ENCODE measurements at regions not wholly inside any gene's neighbourhood (a gene's known extent, or its start where the extent isn't known, plus 50 kb on each side); places are given as distances from the start of the nearest gene placed in this dataset.

DNA sequence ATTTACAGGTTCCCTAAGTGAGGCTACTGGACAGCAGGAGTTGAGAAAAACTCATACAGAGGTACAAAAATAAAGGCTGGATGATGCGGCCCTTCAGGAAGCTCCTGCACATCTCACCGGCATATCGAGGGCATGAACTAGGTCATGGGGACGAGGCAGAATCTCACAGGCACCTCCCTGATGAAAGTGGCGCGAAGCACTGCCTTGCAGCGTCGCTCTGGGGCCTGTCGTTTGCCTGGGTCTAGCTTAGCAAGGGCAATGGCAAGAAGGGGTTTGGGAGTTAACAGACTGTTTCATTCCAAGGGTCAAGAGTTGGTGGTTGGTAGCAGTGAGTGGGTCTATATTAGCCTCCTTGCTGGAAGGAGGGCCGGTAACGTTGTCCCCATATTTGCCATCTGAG lies 103.5 kb upstream of the IRF2BP2 start:
- FAIRE-seq (no peak), DNase-seq (ENCODE audit: insufficient read length) (no peak)
- TF ChIP-seq POLR2A (IDR thresholded peaks at IDR 0.05; ENCODE audit: low read depth, low read length) (no peak), TAF1 (IDR thresholded peaks at IDR 0.05; ENCODE audit: borderline replicate concordance, low read depth, low read length) (no peak), POLR2AphosphoS5 (IDR thresholded peaks at IDR 0.05; ENCODE audit: low read depth, low read length) (no peak)

DNA sequence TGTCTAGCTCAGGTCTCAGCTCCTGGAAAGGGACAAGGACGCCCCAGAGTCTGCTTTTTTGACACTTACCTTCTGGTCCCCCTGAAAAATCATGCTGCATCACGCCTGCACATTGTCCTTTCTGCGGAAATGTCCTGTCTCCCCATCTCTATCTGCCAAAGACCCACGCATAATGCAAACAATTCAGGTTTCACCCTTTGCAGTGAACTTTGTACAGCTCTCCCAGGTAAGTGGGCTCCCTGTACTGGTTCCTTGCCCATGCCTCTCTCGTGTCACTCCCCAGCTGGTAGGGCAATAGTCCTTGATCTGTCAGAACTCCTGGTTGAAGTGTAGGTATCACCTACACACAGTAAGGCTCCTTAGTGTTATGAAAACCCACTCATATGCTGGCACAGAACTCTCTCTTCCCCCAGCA lies 102.9 kb upstream of the IRF2BP2 start:
- no peak for DNase-seq (ENCODE audit: insufficient read length)
- no peak for FAIRE-seq
- TF ChIP-seq POLR2A (IDR thresholded peaks at IDR 0.05; ENCODE audit: low read depth, low read length): no peak
- no peak for TF ChIP-seq TAF1 (IDR thresholded peaks at IDR 0.05; ENCODE audit: borderline replicate concordance, low read depth, low read length)
- no peak for TF ChIP-seq POLR2AphosphoS5 (IDR thresholded peaks at IDR 0.05; ENCODE audit: low read depth, low read length)

DNA sequence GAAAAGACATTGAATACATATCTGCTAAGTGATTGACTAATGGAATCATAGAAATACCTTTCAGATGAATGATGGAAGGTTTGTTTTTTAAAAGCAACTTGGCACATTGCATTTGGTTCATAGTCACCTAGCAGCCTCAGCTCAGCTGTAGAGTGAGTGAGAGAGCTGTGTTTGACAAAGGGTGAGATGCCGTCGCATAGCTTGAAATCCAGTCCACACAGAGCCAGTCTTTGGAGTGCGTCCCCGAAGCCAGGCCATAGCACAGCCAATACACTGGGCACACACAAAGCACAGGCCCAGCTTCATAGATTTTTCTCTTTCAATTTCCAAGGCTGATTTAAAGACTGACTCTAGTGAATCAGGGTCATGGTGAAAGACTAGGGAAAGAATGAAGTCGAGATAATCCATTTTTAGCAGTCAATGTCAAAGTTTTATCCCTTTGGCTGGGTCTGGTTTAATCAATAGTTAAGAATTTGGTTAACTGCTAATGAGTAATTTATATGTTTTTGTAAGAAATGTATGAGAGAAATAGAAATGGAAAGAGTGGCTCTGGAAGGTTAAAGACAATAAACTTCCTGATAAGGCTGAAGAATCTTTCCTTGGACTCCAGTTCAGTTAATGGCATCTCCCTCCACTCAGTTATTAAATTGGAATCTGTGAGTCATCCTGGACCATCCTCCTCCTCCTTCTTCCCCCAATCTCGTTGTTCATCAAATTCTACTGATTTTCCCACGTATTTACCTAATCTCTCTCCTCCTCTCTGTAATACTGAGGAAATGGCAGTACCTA lies 101.2 kb upstream of the IRF2BP2 start:
- DNase-seq (ENCODE audit: insufficient read length) (no peak), FAIRE-seq (no peak)
- TF ChIP-seq POLR2A (IDR thresholded peaks at IDR 0.05; ENCODE audit: low read depth, low read length): no peak
- TF ChIP-seq POLR2AphosphoS5 (IDR thresholded peaks at IDR 0.05; ENCODE audit: low read depth, low read length): no peak
- TF ChIP-seq TAF1 (IDR thresholded peaks at IDR 0.05; ENCODE audit: borderline replicate concordance, low read depth, low read length): no peak

DNA sequence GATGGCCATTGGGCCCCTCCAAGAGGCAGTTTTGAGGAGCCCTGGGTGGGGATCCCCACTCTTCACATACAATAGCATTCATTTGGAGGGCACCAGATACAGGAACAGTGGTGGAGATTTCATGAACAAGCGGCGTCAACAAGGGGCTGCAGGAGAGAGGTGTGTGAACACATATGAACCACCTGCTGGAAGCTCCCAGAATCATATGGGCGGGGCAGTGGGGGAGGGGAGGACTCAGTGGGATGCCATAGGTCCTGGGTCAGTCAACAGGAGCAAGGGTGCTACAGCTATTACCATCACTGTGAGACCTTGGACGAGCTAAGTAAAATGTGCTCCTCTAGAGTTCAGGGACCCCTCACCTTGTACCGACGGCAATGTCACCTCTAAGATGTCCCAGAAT lies 100.4 kb upstream of the IRF2BP2 start:
- TF ChIP-seq TAF1 (IDR thresholded peaks at IDR 0.05; ENCODE audit: borderline replicate concordance, low read depth, low read length): no peak
- TF ChIP-seq POLR2AphosphoS5 (IDR thresholded peaks at IDR 0.05; ENCODE audit: low read depth, low read length): no peak
- TF ChIP-seq POLR2A (IDR thresholded peaks at IDR 0.05; ENCODE audit: low read depth, low read length): no peak
- no peak for FAIRE-seq
- no peak for DNase-seq (ENCODE audit: insufficient read length)

DNA sequence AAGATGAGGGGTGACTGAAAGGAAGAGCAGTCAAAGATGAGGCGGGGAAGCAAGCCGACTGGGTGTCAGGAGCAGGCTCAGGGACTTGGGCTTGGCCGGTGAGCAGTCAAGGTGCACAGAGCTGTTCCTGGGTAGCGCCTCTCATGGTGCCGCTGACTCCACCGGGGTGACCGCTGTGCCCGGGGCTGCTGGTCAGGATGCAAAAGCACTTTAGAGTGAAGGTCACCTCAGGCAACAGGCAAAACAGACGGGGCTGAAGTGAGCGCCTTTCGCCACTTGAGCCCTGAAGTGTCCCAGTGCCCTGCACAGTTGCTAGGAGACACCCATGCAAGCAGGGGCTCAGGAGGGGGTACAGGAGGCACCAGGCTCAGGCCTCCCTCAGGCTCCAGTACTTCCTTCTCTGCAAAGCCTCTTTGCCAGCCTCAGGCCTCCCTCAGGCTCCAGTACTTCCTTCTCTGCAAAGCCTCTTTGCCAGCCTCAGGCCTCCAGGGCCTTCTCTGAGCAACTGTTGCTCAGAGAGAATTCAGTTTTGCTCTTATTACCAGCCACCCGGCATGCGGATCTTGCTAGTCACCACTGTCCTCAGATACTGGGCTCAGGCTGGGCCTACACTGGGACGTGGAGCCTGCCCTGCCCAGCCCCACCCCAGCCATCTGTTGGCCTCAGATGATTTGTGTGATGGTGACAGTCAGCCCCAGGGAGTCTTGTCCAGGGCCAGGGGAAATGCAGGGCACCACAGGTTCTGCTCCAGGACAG lies 99.7 kb upstream of the IRF2BP2 start:
- FAIRE-seq (no peak), DNase-seq (ENCODE audit: insufficient read length) (no peak)
- no peak for TF ChIP-seq TAF1 (IDR thresholded peaks at IDR 0.05; ENCODE audit: borderline replicate concordance, low read depth, low read length)
- TF ChIP-seq POLR2AphosphoS5 (IDR thresholded peaks at IDR 0.05; ENCODE audit: low read depth, low read length): no peak
- TF ChIP-seq POLR2A (IDR thresholded peaks at IDR 0.05; ENCODE audit: low read depth, low read length): no peak

DNA sequence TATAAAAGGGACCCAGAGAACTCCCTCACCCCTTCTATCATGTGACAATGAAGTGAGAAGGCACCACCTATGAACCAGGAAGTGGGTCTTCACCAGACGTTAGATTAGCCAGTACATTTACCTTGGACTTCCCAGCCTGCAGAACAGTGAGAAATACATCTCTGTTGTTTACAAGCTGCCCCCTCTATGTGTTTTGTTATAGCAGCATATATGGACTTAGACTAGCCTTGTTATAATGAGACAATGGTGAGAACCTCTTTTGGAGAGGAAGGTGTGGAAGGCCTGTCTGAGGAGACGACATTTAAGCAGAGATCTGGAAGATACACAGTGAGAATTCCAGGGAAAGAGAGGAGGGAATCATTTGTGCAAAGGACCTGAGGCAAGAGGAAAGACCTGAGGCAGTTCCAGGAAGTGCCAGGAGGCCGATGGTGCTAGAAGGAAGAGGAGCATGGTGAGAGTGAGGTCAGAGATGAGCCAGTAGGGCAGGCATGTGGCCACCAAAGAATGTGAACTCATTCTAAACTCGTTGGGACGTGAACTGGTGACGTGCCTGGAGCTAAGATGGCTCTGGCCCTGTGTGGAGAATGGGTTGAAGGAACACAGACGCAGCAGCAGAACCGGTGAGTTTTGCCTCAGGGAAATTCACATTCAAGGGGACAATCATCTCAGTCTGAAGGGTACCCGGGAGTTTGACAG lies 98.9 kb upstream of the IRF2BP2 start:
- TF ChIP-seq TAF1 (IDR thresholded peaks at IDR 0.05; ENCODE audit: borderline replicate concordance, low read depth, low read length) (no peak), POLR2A (IDR thresholded peaks at IDR 0.05; ENCODE audit: low read depth, low read length) (no peak), POLR2AphosphoS5 (IDR thresholded peaks at IDR 0.05; ENCODE audit: low read depth, low read length) (no peak)

DNA sequence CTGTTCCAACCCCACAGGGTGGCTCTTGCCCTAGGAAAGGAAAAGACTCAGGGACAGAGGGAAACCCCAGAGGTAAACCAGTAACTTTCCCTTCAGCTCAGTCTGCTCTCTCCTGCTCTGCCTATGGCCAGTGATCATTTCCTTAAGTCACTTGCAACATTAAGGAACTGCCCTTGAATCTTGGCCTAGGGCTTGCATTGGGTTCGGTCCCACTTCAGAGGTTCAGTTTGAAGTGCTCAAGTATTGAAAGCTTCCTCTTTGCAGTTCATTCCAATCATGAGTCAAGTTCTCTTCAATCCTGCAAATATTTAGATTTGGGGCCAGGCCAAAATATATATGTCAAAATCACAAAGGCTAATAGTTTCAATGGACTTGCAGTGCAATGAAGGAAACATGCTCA lies 97.7 kb upstream of the IRF2BP2 start:
- TF ChIP-seq POLR2A (IDR thresholded peaks at IDR 0.05; ENCODE audit: low read depth, low read length): no peak
- no peak for TF ChIP-seq POLR2AphosphoS5 (IDR thresholded peaks at IDR 0.05; ENCODE audit: low read depth, low read length)
- no peak for TF ChIP-seq TAF1 (IDR thresholded peaks at IDR 0.05; ENCODE audit: borderline replicate concordance, low read depth, low read length)
- DNase-seq (ENCODE audit: insufficient read length) (no peak), FAIRE-seq (no peak)

More for the DNA sequence above, 98.9 kb upstream of the IRF2BP2 start:
- FAIRE-seq (no peak), DNase-seq (ENCODE audit: insufficient read length) (no peak)

DNA sequence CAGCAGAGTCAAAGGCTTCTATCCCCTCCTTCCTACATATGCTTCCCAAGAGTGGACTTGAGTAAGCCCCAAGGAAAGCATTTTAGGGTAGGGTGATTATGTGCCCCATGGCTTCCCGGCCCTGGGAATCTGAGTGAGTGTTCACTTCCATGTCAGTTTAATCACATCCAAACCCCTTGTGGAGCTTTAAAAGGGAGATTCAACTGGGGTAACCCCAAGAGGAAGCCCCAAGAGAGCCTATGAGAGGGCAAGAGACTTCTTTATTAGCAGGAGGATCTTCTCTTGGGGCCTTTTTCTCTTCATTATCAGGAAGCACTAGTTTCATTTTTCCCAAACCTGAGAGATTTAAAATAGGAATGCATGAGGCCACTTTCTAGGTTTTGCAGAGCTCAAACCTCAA lies 97.0 kb upstream of the IRF2BP2 start:
- FAIRE-seq (no peak), DNase-seq (ENCODE audit: insufficient read length) (no peak)
- TF ChIP-seq TAF1 (IDR thresholded peaks at IDR 0.05; ENCODE audit: borderline replicate concordance, low read depth, low read length) (no peak), POLR2A (IDR thresholded peaks at IDR 0.05; ENCODE audit: low read depth, low read length) (no peak), POLR2AphosphoS5 (IDR thresholded peaks at IDR 0.05; ENCODE audit: low read depth, low read length) (no peak)

DNA sequence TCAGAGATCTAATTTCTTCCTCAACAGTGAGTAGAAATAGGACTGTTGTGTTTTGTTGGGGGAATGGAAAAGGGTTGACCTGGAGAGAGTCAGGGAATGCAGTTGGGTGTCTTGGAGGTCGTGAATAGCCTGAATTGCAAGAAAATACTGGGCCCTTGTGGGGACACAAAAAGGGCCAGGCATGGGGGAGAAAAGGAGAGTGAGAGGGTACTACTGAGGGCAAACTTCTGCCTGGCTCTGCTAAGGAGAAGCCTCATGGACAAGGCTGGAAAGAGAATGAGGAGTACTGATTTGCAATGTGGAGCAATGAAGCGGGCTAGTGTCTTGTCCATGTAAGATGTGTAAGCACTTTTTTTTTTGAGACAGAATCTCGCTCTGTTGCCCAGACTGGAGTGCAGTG lies 96.2 kb upstream of the IRF2BP2 start:
- FAIRE-seq (no peak), DNase-seq (ENCODE audit: insufficient read length) (no peak)
- no peak for TF ChIP-seq TAF1 (IDR thresholded peaks at IDR 0.05; ENCODE audit: borderline replicate concordance, low read depth, low read length)
- TF ChIP-seq POLR2AphosphoS5 (IDR thresholded peaks at IDR 0.05; ENCODE audit: low read depth, low read length): no peak
- no peak for TF ChIP-seq POLR2A (IDR thresholded peaks at IDR 0.05; ENCODE audit: low read depth, low read length)

DNA sequence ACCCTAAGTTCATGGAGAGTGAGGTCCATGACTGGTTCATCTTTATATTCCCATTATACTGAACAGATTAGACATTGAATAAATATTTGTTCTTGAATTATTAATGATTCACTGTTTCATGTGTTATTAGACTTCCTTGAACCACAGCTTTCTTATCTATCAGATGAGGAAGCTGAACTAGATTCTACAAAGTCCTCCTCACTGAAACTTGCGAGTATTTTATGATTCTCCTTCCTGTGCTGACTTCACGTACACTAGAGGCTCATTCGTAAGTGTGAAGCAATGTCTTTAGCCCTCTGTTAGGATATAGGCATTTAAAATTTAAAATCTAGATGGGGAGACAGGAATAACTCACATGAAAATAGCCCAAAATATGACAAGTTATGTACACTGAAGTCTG lies 95.6 kb upstream of the IRF2BP2 start:
- TF ChIP-seq POLR2AphosphoS5 (IDR thresholded peaks at IDR 0.05; ENCODE audit: low read depth, low read length) (no peak), POLR2A (IDR thresholded peaks at IDR 0.05; ENCODE audit: low read depth, low read length) (no peak), TAF1 (IDR thresholded peaks at IDR 0.05; ENCODE audit: borderline replicate concordance, low read depth, low read length) (no peak)
- DNase-seq (ENCODE audit: insufficient read length) (no peak), FAIRE-seq (no peak)

DNA sequence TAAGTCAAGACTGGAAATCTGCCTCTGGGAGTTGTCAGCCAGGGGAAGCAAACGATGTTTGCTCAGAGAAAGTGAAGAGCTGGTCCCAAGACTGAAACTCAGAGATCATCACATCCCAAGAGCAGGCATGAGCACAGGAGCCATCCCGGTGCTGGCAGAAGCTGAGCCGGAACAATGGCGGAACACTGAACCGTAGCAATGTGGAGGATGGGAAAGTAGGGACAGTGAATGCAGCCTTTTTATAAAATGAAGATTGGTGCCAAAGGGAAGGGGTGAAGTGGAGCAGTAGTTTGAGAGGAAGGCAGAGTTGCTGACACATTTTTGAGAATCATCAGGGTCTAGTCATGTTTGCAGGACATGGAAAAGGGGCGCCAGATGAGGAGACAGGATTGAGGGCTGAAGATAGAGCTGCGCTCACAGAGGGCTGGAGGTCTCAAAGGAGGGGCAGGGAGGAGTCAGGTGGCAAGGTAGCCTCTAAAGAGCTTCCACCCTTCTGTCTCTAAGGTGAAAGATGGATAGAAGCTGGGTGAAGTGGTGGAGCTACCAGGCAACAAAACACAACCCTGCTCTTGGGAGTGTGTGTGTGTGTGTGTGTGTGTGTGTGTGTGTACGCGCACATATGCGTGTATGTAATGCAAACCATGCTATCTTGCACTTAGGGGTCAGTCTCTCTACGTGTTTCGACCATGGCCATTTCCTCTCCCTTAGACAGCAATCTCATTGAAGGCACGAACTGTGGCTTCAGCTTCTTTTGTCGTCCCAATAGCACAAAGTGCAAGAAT lies 94.3 kb upstream of the IRF2BP2 start:
- no peak for DNase-seq (ENCODE audit: insufficient read length)
- FAIRE-seq: no peak
- TF ChIP-seq TAF1 (IDR thresholded peaks at IDR 0.05; ENCODE audit: borderline replicate concordance, low read depth, low read length): no peak
- TF ChIP-seq POLR2A (IDR thresholded peaks at IDR 0.05; ENCODE audit: low read depth, low read length): no peak
